CD8-positive, alpha-beta memory T cell (primary cell): ENCODE measurements at regions not wholly inside any gene's neighbourhood (a gene's known extent, or its start where the extent isn't known, plus 50 kb on each side); places are given as distances from the start of the nearest gene placed in this dataset.

Source experiments
- CTCF ChIA-PET: fragments of 350-600 bp; sonication (Branson Sonifier 250); formaldehyde crosslinking; loops from one replicate; lab custom pipeline; 2021; ENCODE audit warnings: antibody characterized with exemption; lab: Charles Lee
- POLR2A ChIA-PET: fragments of 350-600 bp; sonication (Branson Sonifier 250); formaldehyde crosslinking; loops from one replicate; lab custom pipeline; 2021; ENCODE audit warnings: antibody characterized with exemption; lab: Charles Lee
- DNase-seq, 5 donors: peaks; one replicate each; pipeline versions ENCODE4 v3.0.0 to v3.0.0-alpha.2; 2020 to 2022; ENCODE audit warnings: mixed read lengths in 1 of 5
- H3K27ac ChIP-seq: one replicate; pipeline ENCODE4 v1.7.0; 2013; ENCODE audit warnings: low read depth, mild to moderate bottlenecking, low read length, moderate library complexity
- H3K27me3 ChIP-seq: 2 replicates; pipeline ENCODE4 v1.7.0; 2013; ENCODE audit warnings: low read length, mild to moderate bottlenecking; ENCODE audit not compliant: insufficient read depth, poor library complexity, severe bottlenecking
- H3K36me3 ChIP-seq: 2 replicates; pipeline ENCODE4 v1.7.0; 2013; ENCODE audit warnings: mild to moderate bottlenecking, low read length, moderate library complexity; ENCODE audit not compliant: insufficient read depth
- H3K4me1 ChIP-seq: 2 replicates; pipeline ENCODE4 v1.7.0; 2013; ENCODE audit warnings: mild to moderate bottlenecking, low read length, moderate library complexity; ENCODE audit not compliant: insufficient read depth
- H3K4me3 ChIP-seq: 2 replicates; pipeline ENCODE4 v1.7.0; 2013; ENCODE audit warnings: mild to moderate bottlenecking, low read length
- H3K9me3 ChIP-seq: 2 replicates; pipeline ENCODE4 v1.7.0; 2013; ENCODE audit warnings: mild to moderate bottlenecking, low read length
- H3K27ac Mint-ChIP-seq, 8 donors: one replicate each; pipeline ENCODE4 v1.8.0; 2020 to 2021; ENCODE audit warnings: mixed read lengths in 8 of 8, mild to moderate bottlenecking in 6 of 8, inconsistent platforms in 3 of 8, moderate library complexity in 3 of 8
- H3K27me3 Mint-ChIP-seq, 2 donors: one replicate each; pipeline ENCODE4 v1.8.0; 2020 to 2021; ENCODE audit warnings: mixed read lengths in 2 of 2, mild to moderate bottlenecking in 1 of 2, moderate library complexity in 1 of 2
- H3K36me3 Mint-ChIP-seq, 3 donors: one replicate each; pipeline ENCODE4 v1.8.0; 2020 to 2021; ENCODE audit warnings: mixed read lengths in 3 of 3, inconsistent platforms in 1 of 3, mild to moderate bottlenecking in 1 of 3
- H3K4me1 Mint-ChIP-seq, 3 donors: one replicate each; pipeline ENCODE4 v1.8.0; 2020 to 2021; ENCODE audit warnings: mixed read lengths in 3 of 3, inconsistent platforms in 1 of 3, mild to moderate bottlenecking in 1 of 3
- H3K4me3 Mint-ChIP-seq, 7 donors: one replicate each; pipeline ENCODE4 v1.8.0; 2020 to 2021; ENCODE audit warnings: mixed read lengths in 7 of 7, mild to moderate bottlenecking in 6 of 7, moderate library complexity in 4 of 7, inconsistent platforms in 2 of 7
- H3K9me3 Mint-ChIP-seq, 5 donors: one replicate each; pipeline ENCODE4 v1.8.0; 2020 to 2022; ENCODE audit warnings: mixed read lengths in 5 of 5, mild to moderate bottlenecking in 3 of 5, moderate library complexity in 2 of 5, inconsistent platforms in 1 of 5

DNA sequence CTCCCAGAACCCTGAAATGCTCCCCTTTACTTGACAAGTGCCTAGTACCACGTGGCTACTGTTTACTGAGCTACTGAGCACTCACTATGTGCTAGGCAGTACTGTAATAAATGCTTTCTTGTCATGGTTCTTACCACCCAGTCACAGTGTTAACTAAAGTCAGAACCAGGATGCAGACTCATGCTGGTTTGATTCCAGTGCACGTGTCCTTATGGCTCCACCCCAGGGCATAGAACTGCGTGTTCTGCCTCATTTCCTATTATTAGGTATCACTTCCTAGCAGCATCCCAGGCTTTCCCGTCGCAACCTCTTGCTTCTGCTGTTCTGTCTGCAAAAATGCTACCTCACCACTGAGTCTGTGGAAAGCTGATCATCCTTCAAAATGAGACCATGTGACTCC is 71.7 kb upstream of the DOCK1 start:
- Histone ChIP-seq H3K27ac (no peak overlapping the region), H3K36me3 (no peaks in the 10 kb centered on the region), H3K4me3 (no peak overlapping the region), H3K4me1 (no peaks in the 10 kb centered on the region), H3K27me3 (no peaks in the 10 kb centered on the region), H3K9me3 (no peaks in the 10 kb centered on the region)
- POLR2A ChIA-PET, result no interaction called here
- no peak overlapping the region for H3K4me3 Mint-ChIP-seq
- no peak overlapping the region for H3K27ac Mint-ChIP-seq
- peaks cover 0 to 25% (median 5%) of the 10 kb centered on the region in 5 donors for H3K9me3 Mint-ChIP-seq
- CTCF ChIA-PET, result no interaction called here
- H3K36me3 Mint-ChIP-seq, result no peaks in the 10 kb centered on the region
- no peaks in the 10 kb centered on the region for H3K4me1 Mint-ChIP-seq
- H3K27me3 Mint-ChIP-seq, result peaks cover 0 to 2% of the 10 kb centered on the region in 2 donors
- DNase-seq, result no peak

DNA sequence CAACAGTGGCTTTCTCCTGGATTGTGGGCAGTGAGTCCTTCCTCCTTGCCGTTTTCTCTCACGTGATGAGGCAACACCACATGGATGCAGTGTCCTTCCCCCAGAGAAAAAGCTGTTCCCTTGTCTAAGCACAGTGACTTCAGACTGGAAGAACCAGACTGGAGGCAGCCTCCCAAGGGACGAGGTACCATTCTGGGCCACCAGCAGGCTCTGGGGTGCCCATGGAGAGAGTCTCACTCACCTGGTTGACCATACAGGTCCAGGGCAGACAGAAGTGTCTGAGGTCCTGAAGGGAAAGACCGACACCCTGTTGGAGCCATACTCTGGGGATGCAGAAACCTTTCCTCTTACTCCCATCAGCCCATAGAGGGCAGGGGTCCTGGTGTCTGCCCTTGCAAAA is 69.2 kb upstream of the DOCK1 start:
- no peaks in the 10 kb centered on the region for H3K9me3 ChIP-seq
- no peak overlapping the region for H3K4me3 Mint-ChIP-seq
- H3K27me3 ChIP-seq, result no peaks in the 10 kb centered on the region
- H3K27ac Mint-ChIP-seq, result no peak overlapping the region
- peaks cover 0 to 14% (median 4%) of the 10 kb centered on the region in 5 donors for H3K9me3 Mint-ChIP-seq
- H3K4me1 Mint-ChIP-seq, result no peaks in the 10 kb centered on the region
- ChIA-PET POLR2A (no interaction called here), CTCF (no interaction called here)
- no peak overlapping the region for H3K27ac ChIP-seq
- no peaks in the 10 kb centered on the region for H3K4me1 ChIP-seq
- H3K36me3 ChIP-seq, result no peaks in the 10 kb centered on the region
- no peak for DNase-seq
- H3K4me3 ChIP-seq, result no peak overlapping the region
- no peaks in the 10 kb centered on the region for H3K36me3 Mint-ChIP-seq
- H3K27me3 Mint-ChIP-seq, result peaks cover 0 to 4% of the 10 kb centered on the region in 2 donors

DNA sequence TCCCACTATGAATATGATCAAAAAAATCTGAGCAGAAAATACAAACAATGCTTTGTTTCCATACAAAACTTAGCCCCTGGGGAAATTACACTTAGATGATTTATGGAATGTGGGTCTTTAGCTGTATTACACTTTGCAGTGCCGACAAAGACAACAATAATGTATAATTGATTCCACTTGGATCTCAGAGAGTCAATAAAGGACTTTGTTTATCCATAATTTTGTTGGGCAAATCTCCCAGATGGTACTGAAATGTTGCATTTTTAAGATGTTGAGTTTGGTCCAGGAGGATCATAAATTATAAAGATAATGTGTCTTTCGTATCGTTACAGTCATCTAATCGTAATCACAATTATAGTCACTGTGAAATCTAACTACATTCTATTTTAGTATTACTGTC is 66.9 kb upstream of the DOCK1 start:
- Histone ChIP-seq H3K4me3 (no peak overlapping the region), H3K4me1 (no peaks in the 10 kb centered on the region), H3K9me3 (no peaks in the 10 kb centered on the region), H3K27me3 (no peaks in the 10 kb centered on the region), H3K27ac (no peak overlapping the region), H3K36me3 (no peaks in the 10 kb centered on the region)
- peaks cover 0 to 7% (median 3%) of the 10 kb centered on the region in 5 donors for H3K9me3 Mint-ChIP-seq
- H3K4me3 Mint-ChIP-seq, result no peak overlapping the region
- peaks cover 0 to 4% of the 10 kb centered on the region in 2 donors for H3K27me3 Mint-ChIP-seq
- no peaks in the 10 kb centered on the region for H3K4me1 Mint-ChIP-seq
- no peak overlapping the region for H3K27ac Mint-ChIP-seq
- no peaks in the 10 kb centered on the region for H3K36me3 Mint-ChIP-seq
- ChIA-PET CTCF (no interaction called here), POLR2A (no interaction called here)
- no peak for DNase-seq

DNA sequence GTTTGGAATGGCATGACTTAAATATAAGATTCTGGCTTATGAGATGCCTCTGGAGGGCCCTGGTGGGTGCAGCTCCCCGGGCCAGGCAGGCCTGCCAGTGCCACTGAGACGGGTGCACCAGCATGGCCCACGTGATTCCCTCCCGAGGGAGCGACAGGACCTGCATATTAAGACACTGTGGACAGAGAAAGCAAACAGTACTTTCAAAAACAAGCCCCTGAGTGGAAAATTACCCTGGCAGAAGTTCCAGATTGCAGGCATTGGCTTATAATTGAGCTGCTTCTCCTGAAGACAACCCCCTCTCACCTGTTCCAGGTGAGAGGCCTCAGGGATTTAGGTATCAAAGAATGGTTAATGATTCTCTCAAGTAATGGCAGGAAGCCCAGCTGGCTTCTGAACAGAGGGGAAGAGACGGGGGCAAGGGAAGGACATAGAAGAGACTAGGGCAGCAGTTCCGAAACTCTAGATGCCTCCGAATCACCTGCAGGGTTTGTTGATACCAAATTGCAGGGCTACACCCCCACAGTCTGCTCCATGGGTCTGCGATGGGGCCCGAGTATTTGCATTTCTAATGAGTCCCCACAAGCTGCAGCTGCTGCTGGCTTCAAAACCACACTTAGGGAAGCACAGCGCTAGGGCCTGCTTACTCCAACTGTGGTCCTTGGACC is 66.0 kb upstream of the DOCK1 start:
- Mint-ChIP-seq H3K4me1 (no peaks in the 10 kb centered on the region), H3K27me3 (peaks cover 0 to 4% of the 10 kb centered on the region in 2 donors), H3K36me3 (no peaks in the 10 kb centered on the region), H3K4me3 (no peak overlapping the region), H3K27ac (no peak overlapping the region), H3K9me3 (peaks cover 0 to 7% (median 3%) of the 10 kb centered on the region in 5 donors)
- no peak for DNase-seq
- H3K4me1 ChIP-seq, result no peaks in the 10 kb centered on the region
- POLR2A ChIA-PET, result no interaction called here
- H3K36me3 ChIP-seq, result no peaks in the 10 kb centered on the region
- CTCF ChIA-PET, result no interaction called here
- no peak overlapping the region for H3K27ac ChIP-seq
- H3K27me3 ChIP-seq, result no peaks in the 10 kb centered on the region
- no peak overlapping the region for H3K4me3 ChIP-seq
- no peaks in the 10 kb centered on the region for H3K9me3 ChIP-seq

DNA sequence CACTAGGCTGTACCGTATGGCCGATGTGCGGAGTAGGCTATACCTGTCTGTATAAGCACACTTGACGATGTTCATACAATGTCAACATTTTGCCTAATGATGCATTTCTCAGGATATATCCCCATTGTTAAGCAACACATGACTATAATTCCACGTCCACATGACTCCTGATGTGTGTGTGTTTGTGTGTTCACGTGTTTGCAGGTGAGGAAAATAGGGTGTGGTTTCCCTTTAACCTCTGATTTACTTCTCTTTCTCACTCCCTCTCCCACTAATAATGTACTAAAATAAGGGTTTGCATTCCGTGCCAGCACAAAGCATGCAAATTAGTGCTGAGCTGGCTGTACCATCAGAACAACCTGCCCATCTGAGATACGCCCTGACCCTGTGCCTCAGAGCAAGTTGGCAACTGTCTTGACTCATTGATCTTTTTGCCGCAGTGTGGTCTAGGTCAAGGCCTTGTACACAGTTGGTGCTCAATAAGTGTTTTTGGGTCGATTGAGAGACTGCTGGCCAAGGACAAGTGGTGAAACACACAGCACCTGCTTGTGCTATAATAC is 64.6 kb upstream of the DOCK1 start:
- H3K27ac ChIP-seq, result no peak overlapping the region
- no peaks in the 10 kb centered on the region for H3K4me1 ChIP-seq
- Mint-ChIP-seq H3K27me3 (peaks cover 0 to 4% of the 10 kb centered on the region in 2 donors), H3K36me3 (no peaks in the 10 kb centered on the region), H3K4me1 (no peaks in the 10 kb centered on the region), H3K27ac (no peak overlapping the region), H3K4me3 (no peak overlapping the region), H3K9me3 (peaks cover 0 to 7% (median 3%) of the 10 kb centered on the region in 5 donors)
- ChIA-PET POLR2A (no interaction called here), CTCF (no interaction called here)
- H3K36me3 ChIP-seq, result no peaks in the 10 kb centered on the region
- H3K27me3 ChIP-seq, result no peaks in the 10 kb centered on the region
- H3K4me3 ChIP-seq, result no peak overlapping the region
- H3K9me3 ChIP-seq, result no peaks in the 10 kb centered on the region
- DNase-seq, result no peak

DNA sequence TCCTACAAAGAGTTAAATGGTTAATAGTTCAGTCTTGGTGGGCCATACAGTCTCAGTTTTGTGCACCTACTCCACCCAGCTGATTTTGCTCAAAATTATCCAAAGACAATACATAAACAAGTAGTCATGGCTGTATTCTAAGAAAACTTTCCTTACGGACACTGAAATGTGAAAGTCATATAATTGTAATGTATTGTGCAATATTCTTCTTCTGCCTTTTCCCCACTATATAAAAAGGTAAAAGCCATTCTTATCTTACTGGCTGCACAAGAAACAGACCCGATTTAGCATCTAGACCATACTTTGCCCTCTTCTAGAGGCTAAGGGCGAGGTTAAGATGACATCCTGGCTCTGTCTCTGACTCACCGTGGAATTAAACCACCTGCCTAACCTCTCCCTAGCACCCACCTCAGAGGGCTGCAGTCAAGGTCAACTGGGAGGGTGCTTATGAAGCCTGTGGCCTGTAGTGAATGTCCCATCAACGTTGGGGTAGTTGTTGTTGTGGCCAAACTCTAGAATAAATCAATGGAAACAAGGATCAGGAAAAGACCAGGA is 63.8 kb upstream of the DOCK1 start:
- ChIA-PET CTCF (no interaction called here), POLR2A (no interaction called here)
- Mint-ChIP-seq H3K4me1 (no peaks in the 10 kb centered on the region), H3K9me3 (peaks cover 0 to 7% (median 3%) of the 10 kb centered on the region in 5 donors), H3K4me3 (no peak overlapping the region), H3K27me3 (peaks cover 0 to 4% of the 10 kb centered on the region in 2 donors), H3K27ac (no peak overlapping the region), H3K36me3 (no peaks in the 10 kb centered on the region)
- no peaks in the 10 kb centered on the region for H3K27me3 ChIP-seq
- H3K4me1 ChIP-seq, result no peaks in the 10 kb centered on the region
- H3K4me3 ChIP-seq, result no peak overlapping the region
- no peak overlapping the region for H3K27ac ChIP-seq
- no peak for DNase-seq
- H3K36me3 ChIP-seq, result no peaks in the 10 kb centered on the region
- no peaks in the 10 kb centered on the region for H3K9me3 ChIP-seq

DNA sequence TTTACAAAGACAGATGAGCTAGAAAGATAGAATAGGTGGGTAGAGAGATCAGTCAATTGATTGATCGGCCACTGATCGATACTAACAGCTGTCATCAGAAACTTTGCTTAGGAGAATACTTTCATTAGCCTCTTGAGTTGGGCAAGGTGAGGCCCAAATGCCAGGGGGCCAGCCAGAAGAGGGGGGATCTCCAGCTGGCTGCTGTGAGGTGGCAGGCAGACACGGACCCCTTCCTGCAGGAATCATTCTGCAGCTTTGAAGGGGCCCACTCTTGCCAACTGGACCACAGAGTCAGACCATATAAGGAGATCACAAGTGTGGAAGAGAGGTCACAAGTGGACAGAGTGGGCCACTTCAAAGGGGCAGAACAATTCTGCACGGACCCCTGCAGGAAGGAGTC is 62.9 kb upstream of the DOCK1 start:
- no peak for DNase-seq
- Mint-ChIP-seq H3K9me3 (peaks cover 0 to 5% (median 2%) of the 10 kb centered on the region in 5 donors), H3K4me3 (no peak overlapping the region), H3K27me3 (peaks cover 0 to 2% of the 10 kb centered on the region in 2 donors), H3K4me1 (no peaks in the 10 kb centered on the region), H3K27ac (no peak overlapping the region), H3K36me3 (no peaks in the 10 kb centered on the region)
- ChIA-PET CTCF (no interaction called here), POLR2A (no interaction called here)
- H3K4me3 ChIP-seq, result no peak overlapping the region
- H3K4me1 ChIP-seq, result no peaks in the 10 kb centered on the region
- no peak overlapping the region for H3K27ac ChIP-seq
- no peaks in the 10 kb centered on the region for H3K36me3 ChIP-seq
- no peaks in the 10 kb centered on the region for H3K9me3 ChIP-seq
- no peaks in the 10 kb centered on the region for H3K27me3 ChIP-seq

DNA sequence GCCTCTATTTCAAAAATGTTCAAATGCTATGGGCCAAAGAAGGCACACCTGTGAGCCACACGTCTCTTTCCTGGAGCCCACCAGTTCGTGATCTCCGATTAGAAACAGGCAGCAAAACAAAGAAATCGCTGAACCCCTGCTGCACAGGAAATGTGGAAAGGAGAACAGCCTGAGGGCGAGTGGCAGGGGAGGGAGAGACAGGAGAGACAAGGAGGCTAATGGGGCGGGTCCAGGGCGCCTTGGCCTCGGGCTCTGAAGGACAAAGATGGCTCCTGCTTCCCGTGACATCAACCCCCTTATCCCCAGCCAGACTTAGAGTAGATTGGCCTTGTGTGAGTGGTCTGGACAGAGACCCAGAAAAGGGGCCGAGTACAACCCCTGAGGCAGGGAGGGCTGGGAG is 62.4 kb upstream of the DOCK1 start:
- POLR2A ChIA-PET, result no interaction called here
- H3K9me3 Mint-ChIP-seq, result peaks cover 0 to 6% (median 2%) of the 10 kb centered on the region in 5 donors
- CTCF ChIA-PET, result no interaction called here

More for the DNA sequence above, 62.4 kb upstream of the DOCK1 start:
- no peak overlapping the region for H3K27ac Mint-ChIP-seq
- H3K27ac ChIP-seq, result no peak overlapping the region
- H3K27me3 Mint-ChIP-seq, result peaks cover 0 to 2% of the 10 kb centered on the region in 2 donors
- H3K36me3 Mint-ChIP-seq, result no peaks in the 10 kb centered on the region
- no peaks in the 10 kb centered on the region for H3K36me3 ChIP-seq
- no peaks in the 10 kb centered on the region for H3K4me1 Mint-ChIP-seq
- no peak overlapping the region for H3K4me3 Mint-ChIP-seq
- no peaks in the 10 kb centered on the region for H3K4me1 ChIP-seq
- no peaks in the 10 kb centered on the region for H3K9me3 ChIP-seq
- no peaks in the 10 kb centered on the region for H3K27me3 ChIP-seq
- no peak for DNase-seq
- no peak overlapping the region for H3K4me3 ChIP-seq
